Left renal cortex interstitium (tissue), 4 donors: ENCODE measurements at regions not wholly inside any gene's neighbourhood (a gene's known extent, or its start where the extent isn't known, plus 50 kb on each side); places are given as distances from the start of the nearest gene placed in this dataset.

ENCODE experiments used
- DNase-seq, 4 donors: peaks; one replicate each; pipeline ENCODE4 v3.0.0-alpha.2; 2013; ENCODE audit warnings: low read depth in 4 of 4, low spot score in 2 of 4, missing footprints in 1 of 4

GRCh38 chr5:112616812-112617547 lies 120.7 kb upstream of the APC start:
- DNase-seq, result no peak

GRCh38 chr5:112625246-112625645 lies 112.4 kb upstream of the APC start:
- DNase-seq, result no peak

GRCh38 chr5:112625689-112626438 lies 111.8 kb upstream of the APC start:
- DNase-seq, result no peak

GRCh38 chr5:112626715-112627114 lies 111.0 kb upstream of the APC start:
- DNase-seq, result no peak

GRCh38 chr5:112628214-112628980 lies 109.3 kb upstream of the APC start:
- DNase-seq, result no peak

GRCh38 chr5:112630246-112631009 lies 107.3 kb upstream of the APC start:
- DNase-seq, result no peak

- DNase-seq, result no peak
Observed at GRCh38 chr5:112634166-112634565, 103.5 kb upstream of the APC start.

GRCh38 chr5:112634796-112635195 lies 102.9 kb upstream of the APC start:
- no peak for DNase-seq

- DNase-seq, result no peak
Observed at GRCh38 chr5:112635276-112635675, 102.4 kb upstream of the APC start.

- no peak for DNase-seq
Observed at GRCh38 chr5:112635771-112636731, 101.6 kb upstream of the APC start.

GRCh38 chr5:112636751-112637150 lies 100.9 kb upstream of the APC start:
- DNase-seq, result no peak

GRCh38 chr5:112637343-112637742 lies 100.3 kb upstream of the APC start:
- DNase-seq, result no peak

- DNase-seq, result no peak
Observed at GRCh38 chr5:112640546-112640945, 97.1 kb upstream of the APC start.

GRCh38 chr5:112641515-112642110 lies 96.1 kb upstream of the APC start:
- no peak for DNase-seq

- no peak for DNase-seq
Observed at GRCh38 chr5:112642885-112643284, 94.8 kb upstream of the APC start.

- DNase-seq, result no peak
Observed at GRCh38 chr5:112643339-112643971, 94.2 kb upstream of the APC start.

GRCh38 chr5:112646139-112646936 lies 91.3 kb upstream of the APC start:
- DNase-seq, result no peak

GRCh38 chr5:112647428-112647827 lies 90.3 kb upstream of the APC start:
- no peak for DNase-seq
